Tibial nerve (tissue), 4 donors: ENCODE measurements at regions not wholly inside any gene's neighbourhood (a gene's known extent, or its start where the extent isn't known, plus 50 kb on each side); places are given as distances from the start of the nearest gene placed in this dataset.
A peak's percentile ranks its signal among the peaks of the same experiment; 100 is the strongest.
"Not testable (repeated sequence)": the region's sequence is repeated elsewhere in the genome, so short reads cannot be mapped to it uniquely, and the experiment has no call there.

Experiments
- DNase-seq, 2 donors: peaks; one replicate each; pipeline ENCODE4 v3.0.0-alpha.2; 2019; ENCODE audit warnings: low spot score in 2 of 2
- H3K27ac ChIP-seq, 4 donors: fragments of 200-600 bp; sonication (generic) in 3 of 4; one replicate each; pipeline ENCODE4 v1.5.1; 2017 to 2019; ENCODE audit warnings: mild to moderate bottlenecking in 1 of 4
- H3K27me3 ChIP-seq, 2 donors: fragments of 200-600 bp; sonication (generic) in 1 of 2; one replicate each; pipeline versions ENCODE4 v1.5.1 to v1.6.0; 2017 to 2019
- H3K36me3 ChIP-seq, 3 donors: fragments of 200-600 bp; sonication (generic); one replicate each; pipeline ENCODE4 v1.5.1; 2018 to 2019
- H3K4me1 ChIP-seq, 4 donors: fragments of 200-600 bp; sonication (generic) in 3 of 4; one replicate each; pipeline ENCODE4 v1.5.1; 2017 to 2019
- H3K4me3 ChIP-seq, 4 donors: fragments of 200-600 bp; sonication (generic) in 3 of 4; one replicate each; pipeline ENCODE4 v1.5.1; 2017 to 2019; ENCODE audit warnings: mild to moderate bottlenecking in 1 of 4, moderate library complexity in 1 of 4
- H3K9me3 ChIP-seq, 4 donors: fragments of 200-600 bp; sonication (generic) in 3 of 4; one replicate each; pipeline ENCODE4 v1.5.1; 2017 to 2019
- EP300 ChIP-seq, 2 donors: sonication (generic); formaldehyde crosslinking; IDR thresholded peaks; one replicate each; pipeline ENCODE4 v1.6.1; 2017; ENCODE audit warnings: antibody characterized with exemption in 2 of 2, mild to moderate bottlenecking in 1 of 2
- POLR2A ChIP-seq, 2 donors: fragments of 450-650 bp; IDR thresholded peaks; one replicate each; pipeline ENCODE4 v1.6.1; 2017; ENCODE audit warnings: antibody characterized with exemption in 2 of 2, mild to moderate bottlenecking in 2 of 2, moderate library complexity in 2 of 2
- WGBS, 2 donors: methylation state at CpG; one replicate each; pipeline ENCODE4 v1.1.5; 2018; 5-methylcytosine and 5-hydroxymethylcytosine counted together
- TF ChIP-seq, protein P1 (sequence below), 5 experiments: fragments of 200-600 bp in 3 of 5; fragments of 450-650 bp in 2 of 5; sonication (generic) in 3 of 5; IDR thresholded peaks; one replicate each; pipeline ENCODE4 v1.5.1; 2016 to 2019; ENCODE audit warnings: antibody characterized with exemption in 5 of 5, mild to moderate bottlenecking in 3 of 5, moderate library complexity in 2 of 5

DNA sequence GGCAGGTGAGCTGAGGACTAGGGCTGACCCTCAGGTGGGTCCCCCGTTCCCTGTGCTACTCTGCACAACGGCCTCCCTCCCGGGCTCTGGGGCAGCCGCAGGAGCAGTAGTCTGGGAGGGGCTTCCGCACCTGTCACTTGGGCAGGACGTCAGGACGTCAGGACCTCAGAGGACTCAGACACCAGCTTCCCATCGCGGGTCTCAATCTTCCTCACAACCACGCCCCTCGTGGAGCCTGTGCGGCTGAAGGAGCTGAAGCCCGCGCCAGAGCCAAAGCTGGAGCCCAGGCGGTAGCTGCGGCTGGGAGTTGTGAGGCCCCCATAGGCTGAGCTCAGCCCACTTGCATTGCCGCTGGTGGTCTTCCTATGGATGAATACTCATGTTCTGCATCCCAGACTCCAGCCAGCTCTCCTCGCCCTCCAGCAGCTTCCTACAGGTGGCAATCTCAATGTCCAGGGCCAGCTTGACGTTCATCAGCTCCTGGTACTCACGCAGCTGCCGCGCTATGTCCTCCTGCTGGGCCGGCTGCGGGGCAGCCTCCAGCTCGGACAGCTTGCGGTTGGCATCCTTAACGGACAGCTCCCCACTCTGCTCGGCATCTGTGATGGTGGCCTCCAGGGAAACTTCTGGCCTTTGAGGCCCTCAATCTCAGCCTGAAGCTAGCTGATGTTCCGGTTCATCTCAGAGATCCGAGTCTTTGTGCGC is 381.4 kb upstream of the RGMB start:
- Histone ChIP-seq H3K36me3 (no peaks in the 10 kb centered on the region), H3K27me3 (no peaks in the 10 kb centered on the region), H3K27ac (no peak overlapping the region), H3K4me1 (no peaks in the 10 kb centered on the region), H3K4me3 (no peak overlapping the region), H3K9me3 (no peaks in the 10 kb centered on the region)
- DNase-seq = no peak
- 96 to 97% methylated on average over 30 to 31 of the region's 31 CpGs for WGBS, 2 donors
- TF ChIP-seq POLR2A (IDR thresholded peaks at IDR 0.05) = no peak
- TF ChIP-seq, protein P1, sequence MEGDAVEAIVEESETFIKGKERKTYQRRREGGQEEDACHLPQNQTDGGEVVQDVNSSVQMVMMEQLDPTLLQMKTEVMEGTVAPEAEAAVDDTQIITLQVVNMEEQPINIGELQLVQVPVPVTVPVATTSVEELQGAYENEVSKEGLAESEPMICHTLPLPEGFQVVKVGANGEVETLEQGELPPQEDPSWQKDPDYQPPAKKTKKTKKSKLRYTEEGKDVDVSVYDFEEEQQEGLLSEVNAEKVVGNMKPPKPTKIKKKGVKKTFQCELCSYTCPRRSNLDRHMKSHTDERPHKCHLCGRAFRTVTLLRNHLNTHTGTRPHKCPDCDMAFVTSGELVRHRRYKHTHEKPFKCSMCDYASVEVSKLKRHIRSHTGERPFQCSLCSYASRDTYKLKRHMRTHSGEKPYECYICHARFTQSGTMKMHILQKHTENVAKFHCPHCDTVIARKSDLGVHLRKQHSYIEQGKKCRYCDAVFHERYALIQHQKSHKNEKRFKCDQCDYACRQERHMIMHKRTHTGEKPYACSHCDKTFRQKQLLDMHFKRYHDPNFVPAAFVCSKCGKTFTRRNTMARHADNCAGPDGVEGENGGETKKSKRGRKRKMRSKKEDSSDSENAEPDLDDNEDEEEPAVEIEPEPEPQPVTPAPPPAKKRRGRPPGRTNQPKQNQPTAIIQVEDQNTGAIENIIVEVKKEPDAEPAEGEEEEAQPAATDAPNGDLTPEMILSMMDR (IDR thresholded peaks at IDR 0.05) = no peak
- no peak for TF ChIP-seq EP300 (IDR thresholded peaks at IDR 0.05)

- H3K4me1 ChIP-seq, H3K27me3 ChIP-seq, H3K9me3 ChIP-seq, H3K36me3 ChIP-seq, DNase-seq, H3K27ac ChIP-seq, H3K4me3 ChIP-seq: not testable (repeated sequence)
- 91 to 94% methylated on average over 6 to 8 of the region's 8 CpGs for WGBS, 2 donors
These were observed 380.3 kb upstream of the RGMB start for GRCh38 chr5:98393205-98393604.

- Histone ChIP-seq H3K4me3 (no peak overlapping the region), H3K4me1 (peaks cover 0 to 4% (median 0%) of the 10 kb centered on the region in 4 donors), H3K27ac (no peak overlapping the region), H3K36me3 (no peaks in the 10 kb centered on the region), H3K27me3 (no peaks in the 10 kb centered on the region), H3K9me3 (no peaks in the 10 kb centered on the region)
- no peak for DNase-seq
- TF ChIP-seq, protein P1 (IDR thresholded peaks at IDR 0.05) = no peak
- no peak for TF ChIP-seq EP300 (IDR thresholded peaks at IDR 0.05)
- no peak for TF ChIP-seq POLR2A (IDR thresholded peaks at IDR 0.05)
- WGBS, 2 donors = 52 to 58% methylated on average over 3 of the region's 3 CpGs
These were observed 376.4 kb upstream of the RGMB start for GRCh38 chr5:98397081-98397480.

- Histone ChIP-seq H3K27me3 (no peaks in the 10 kb centered on the region), H3K4me3 (no peak overlapping the region), H3K36me3 (no peaks in the 10 kb centered on the region), H3K4me1 (peaks cover 0 to 4% (median 4%) of the 10 kb centered on the region in 4 donors), H3K27ac (peak overlapping the region in 1 of 4 donors; percentile 37), H3K9me3 (no peaks in the 10 kb centered on the region)
- WGBS, 2 donors = 53 to 64% methylated on average over 5 of the region's 5 CpGs
- TF ChIP-seq EP300 (IDR thresholded peaks at IDR 0.05) = no peak
- TF ChIP-seq, protein P1 (IDR thresholded peaks at IDR 0.05) = no peak
- TF ChIP-seq POLR2A (IDR thresholded peaks at IDR 0.05) = no peak
- no peak for DNase-seq
These were observed 375.0 kb upstream of the RGMB start for GRCh38 chr5:98398465-98398864.

DNA sequence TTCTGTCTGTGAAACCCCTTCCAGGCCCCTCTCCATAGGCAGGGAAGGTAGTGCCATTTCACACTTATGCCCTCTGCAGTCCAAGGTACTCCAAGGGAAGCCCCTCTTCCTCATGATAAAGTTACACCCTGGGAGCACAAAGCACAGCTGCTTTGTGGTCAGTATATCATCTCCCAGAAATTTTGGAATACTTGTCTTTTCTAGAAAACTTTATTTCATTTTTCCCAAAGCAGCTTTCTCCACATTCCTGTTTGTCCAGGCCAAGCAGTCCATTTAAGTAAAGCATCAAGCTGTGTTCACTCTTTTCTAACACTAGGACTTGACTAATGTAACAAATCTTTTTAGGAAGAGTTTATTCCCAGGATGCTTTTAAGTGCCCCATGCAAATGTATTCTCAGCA is 371.8 kb upstream of the RGMB start:
- DNase-seq = no peak
- Histone ChIP-seq H3K27ac (no peak overlapping the region), H3K36me3 (no peaks in the 10 kb centered on the region), H3K27me3 (no peaks in the 10 kb centered on the region), H3K9me3 (no peaks in the 10 kb centered on the region), H3K4me1 (peaks cover 0 to 4% (median 4%) of the 10 kb centered on the region in 4 donors), H3K4me3 (no peak overlapping the region)
- TF ChIP-seq EP300 (IDR thresholded peaks at IDR 0.05) (no peak), POLR2A (IDR thresholded peaks at IDR 0.05) (no peak)
- TF ChIP-seq, protein P1 (IDR thresholded peaks at IDR 0.05) = no peak

- peaks cover 0 to 4% (median 4%) of the 10 kb centered on the region in 4 donors for H3K4me1 ChIP-seq
- H3K27ac ChIP-seq = no peak overlapping the region
- H3K36me3 ChIP-seq = no peaks in the 10 kb centered on the region
- no peaks in the 10 kb centered on the region for H3K27me3 ChIP-seq
- no peaks in the 10 kb centered on the region for H3K9me3 ChIP-seq
- TF ChIP-seq POLR2A (IDR thresholded peaks at IDR 0.05) = no peak
- TF ChIP-seq, protein P1 (IDR thresholded peaks at IDR 0.05) = no peak
- no peak for TF ChIP-seq EP300 (IDR thresholded peaks at IDR 0.05)
- H3K4me3 ChIP-seq = no peak overlapping the region
- DNase-seq = no peak
These were observed 371.3 kb upstream of the RGMB start for GRCh38 chr5:98402130-98402529.
